IMR-90 (cell line): ENCODE measurements at regions not wholly inside any gene's neighbourhood (a gene's known extent, or its start where the extent isn't known, plus 50 kb on each side); places are given as distances from the start of the nearest gene placed in this dataset.

Experiments
- BHLHE40 ChIP-seq: fragments of 150-350 bp; IDR thresholded peaks from 2 replicates; pipeline ENCODE4 v1.6.1; 2016; ENCODE audit warnings: mild to moderate bottlenecking, low read depth, low read length
- CEBPB ChIP-seq: IDR thresholded peaks from 2 replicates; pipeline ENCODE4 v1.6.1; 2012; ENCODE audit warnings: low read depth, low read length, improper control_type of control experiment
- CHD1 ChIP-seq: IDR thresholded peaks from 2 replicates; pipeline ENCODE4 v1.6.1; 2012; ENCODE audit warnings: low read depth, low read length, improper control_type of control experiment
- FOS ChIP-seq: fragments of 150-350 bp; IDR thresholded peaks from 2 replicates; pipeline ENCODE4 v1.6.1; 2016; ENCODE audit warnings: low read depth, low read length
- MAFK ChIP-seq: IDR thresholded peaks from 2 replicates; pipeline ENCODE4 v1.6.1; 2012; ENCODE audit warnings: low read depth, low read length, improper control_type of control experiment
- NFE2L2 ChIP-seq: fragments of 150-350 bp; IDR thresholded peaks from 2 replicates; pipeline ENCODE4 v1.6.1; 2016; ENCODE audit warnings: low read depth, mild to moderate bottlenecking, low read length
- RFX5 ChIP-seq: IDR thresholded peaks from 2 replicates; pipeline ENCODE4 v1.8.0; 2012; ENCODE audit warnings: low read depth, mild to moderate bottlenecking, low read length, moderate library complexity
- SMC3 ChIP-seq: fragments of 150-350 bp; IDR thresholded peaks from 2 replicates; pipeline ENCODE4 v1.6.1; 2016; ENCODE audit warnings: low read depth, mild to moderate bottlenecking, antibody characterized with exemption, low read length, moderate library complexity

DNA sequence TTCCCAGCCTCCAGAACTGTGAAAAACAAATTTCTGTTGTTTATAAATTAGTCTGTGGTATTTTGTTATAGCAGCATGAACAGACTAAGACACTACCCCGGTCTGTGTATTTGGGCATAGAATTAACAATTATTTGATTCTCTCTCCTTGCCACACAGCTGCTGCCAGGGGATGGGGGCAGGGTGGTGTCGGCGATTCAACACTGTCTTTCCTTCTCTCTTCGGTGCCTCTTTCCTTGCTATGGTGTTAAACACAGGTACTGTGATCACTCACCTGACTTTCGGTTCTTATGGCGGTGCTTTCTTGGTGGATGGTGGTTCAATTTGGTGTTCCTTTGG is 50.8 kb upstream of the CTAGE1 start (continued):
- TF ChIP-seq CEBPB (no peak), BHLHE40 (no peak), FOS (no peak), MAFK (no peak), NFE2L2 (no peak), SMC3 (no peak), RFX5 (no peak), CHD1 (no peak)
